Pancreas (tissue), 10 donors: ENCODE measurements at regions not wholly inside any gene's neighbourhood (a gene's known extent, or its start where the extent isn't known, plus 50 kb on each side); places are given as distances from the start of the nearest gene placed in this dataset.

ENCODE experiments used
- ATAC-seq, 4 donors: fragments of 200-7000 bp; cut with Tn5 transposase; one replicate each; pipeline versions ENCODE4 v1.8.0 to v1.9.1; 2020; ENCODE audit warnings: mild to moderate bottlenecking in 4 of 4, moderate library complexity in 4 of 4
- DNase-seq, 6 donors: peaks; one replicate each; pipeline ENCODE4 v3.0.0-alpha.2; 2020
- FAIRE-seq: peaks from 2 replicates; lab custom pipeline; 2012; peaks lifted over from hg19 to GRCh38; lab: Jason Lieb, UNC
- H3K27ac ChIP-seq, 4 donors: fragments of 200-600 bp; sonication (generic); 1 replicate in 3 of 4; 2 replicates in 1 of 4; pipeline versions ENCODE4 v1.5.0 to v1.8.0; 2020
- H3K27me3 ChIP-seq, 4 donors: fragments of 200-600 bp; one replicate each; pipeline ENCODE4 v1.8.0; 2021
- H3K36me3 ChIP-seq, 3 donors: fragments of 200-600 bp; sonication (generic) in 1 of 3; one replicate each; pipeline versions ENCODE4 v1.5.0 to v1.8.0; 2020 to 2021
- H3K4me1 ChIP-seq, 3 donors: fragments of 200-600 bp; one replicate each; pipeline ENCODE4 v1.8.0; 2021
- H3K4me3 ChIP-seq, 4 donors: fragments of 200-600 bp; sonication (generic) in 2 of 4; one replicate each; pipeline versions ENCODE4 v1.5.0 to v1.8.0; 2020 to 2021
- H3K9me3 ChIP-seq, 4 donors: fragments of 200-600 bp; one replicate each; pipeline ENCODE4 v1.8.0; 2021
- WGBS, 2 donors: extraction: QIAGEN DNeasy Blood & Tissue Kit; methylation state at CpG; one replicate each; pipeline ENCODE4 v1.1.7; 2013; 5-methylcytosine and 5-hydroxymethylcytosine counted together
- intact Hi-C, 3 donors: fragments of 100-400 bp; cut with DNase I; formaldehyde crosslinking; loops; one replicate each; pipeline versions ENCODE4 v1.11.1 to v1.14.2; 2022
- TF ChIP-seq, protein P1 (sequence below), 4 donors: fragments of 200-600 bp; sonication (generic) in 3 of 4; IDR thresholded peaks; one replicate each; pipeline versions ENCODE4 v1.5.0 to v1.8.0; 2021; ENCODE audit warnings: antibody characterized with exemption in 4 of 4
- donor health status: healthy with polysubstance abuse.
- donor health status: DM: no; HTN: no; CAD: no; lungs with moderate emphysema.
- donor health status: DM: no; HTN: no; CAD: no.
- donor health status: control.
- donor health status: control.
- donor health status: Bipolar disorder and iron deficiency.
- donor health status: DM: yes; HTN: yes; CAD: no.
- donor health status: DM: no; HTN: no; CAD: no.
- donor health status: DM: no; HTN: no; CAD: no.
- donor health status: DM: yes; HTN: yes; CAD: no.

DNA sequence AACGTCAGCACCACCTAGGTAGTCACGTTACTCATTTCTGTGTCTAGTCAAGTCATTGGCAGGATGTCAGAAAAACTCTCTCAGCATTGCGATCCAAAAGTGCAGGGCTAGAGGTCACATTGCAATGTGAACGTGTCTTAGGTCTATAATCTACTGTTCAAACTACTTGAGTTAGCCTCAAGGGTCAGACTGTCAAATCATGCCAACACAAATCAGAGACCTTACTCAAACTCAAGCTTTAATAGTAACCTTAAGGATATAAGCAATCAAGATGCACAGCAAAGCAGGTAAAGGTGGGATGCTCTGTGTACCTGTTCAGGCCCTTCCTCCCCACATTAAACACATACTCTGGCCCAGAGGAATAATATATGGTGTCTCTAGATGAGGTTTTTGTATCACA, 114.4 kb upstream of the NOCT start:
- Histone ChIP-seq H3K9me3 (no peaks in the 10 kb centered on the region), H3K27ac (no peak overlapping the region), H3K27me3 (no peaks in the 10 kb centered on the region), H3K4me3 (no peak overlapping the region), H3K4me1 (no peaks in the 10 kb centered on the region), H3K36me3 (no peaks in the 10 kb centered on the region)
- 81 to 89% methylated on average over 4 of the region's 4 CpGs for WGBS, 2 donors
- ATAC-seq (no peak), FAIRE-seq (no peak), DNase-seq (no peak)
- TF ChIP-seq, protein P1, sequence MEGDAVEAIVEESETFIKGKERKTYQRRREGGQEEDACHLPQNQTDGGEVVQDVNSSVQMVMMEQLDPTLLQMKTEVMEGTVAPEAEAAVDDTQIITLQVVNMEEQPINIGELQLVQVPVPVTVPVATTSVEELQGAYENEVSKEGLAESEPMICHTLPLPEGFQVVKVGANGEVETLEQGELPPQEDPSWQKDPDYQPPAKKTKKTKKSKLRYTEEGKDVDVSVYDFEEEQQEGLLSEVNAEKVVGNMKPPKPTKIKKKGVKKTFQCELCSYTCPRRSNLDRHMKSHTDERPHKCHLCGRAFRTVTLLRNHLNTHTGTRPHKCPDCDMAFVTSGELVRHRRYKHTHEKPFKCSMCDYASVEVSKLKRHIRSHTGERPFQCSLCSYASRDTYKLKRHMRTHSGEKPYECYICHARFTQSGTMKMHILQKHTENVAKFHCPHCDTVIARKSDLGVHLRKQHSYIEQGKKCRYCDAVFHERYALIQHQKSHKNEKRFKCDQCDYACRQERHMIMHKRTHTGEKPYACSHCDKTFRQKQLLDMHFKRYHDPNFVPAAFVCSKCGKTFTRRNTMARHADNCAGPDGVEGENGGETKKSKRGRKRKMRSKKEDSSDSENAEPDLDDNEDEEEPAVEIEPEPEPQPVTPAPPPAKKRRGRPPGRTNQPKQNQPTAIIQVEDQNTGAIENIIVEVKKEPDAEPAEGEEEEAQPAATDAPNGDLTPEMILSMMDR (IDR thresholded peaks at IDR 0.05): no peak
- intact Hi-C loops: no loop called here

DNA sequence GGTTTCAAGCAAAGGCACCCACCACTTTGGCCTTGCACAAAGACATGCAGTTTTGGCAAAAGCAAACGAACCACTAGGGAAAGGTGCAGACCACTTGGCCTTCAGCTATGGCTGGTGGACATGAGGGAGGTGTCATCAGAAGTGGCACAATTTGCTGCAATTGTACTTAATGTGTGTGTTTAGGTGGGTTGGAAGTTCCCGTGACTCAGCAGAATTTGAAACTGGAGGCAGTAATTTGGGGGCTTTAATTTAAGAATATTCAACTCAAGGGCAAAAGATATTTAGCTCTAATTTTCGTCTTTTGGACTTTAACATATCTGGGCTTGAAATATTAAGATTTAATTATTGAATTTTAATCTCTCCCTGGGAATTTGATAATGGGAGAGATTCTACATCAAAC, 115.6 kb upstream of the NOCT start:
- Histone ChIP-seq H3K9me3 (no peaks in the 10 kb centered on the region), H3K4me1 (no peaks in the 10 kb centered on the region), H3K27ac (no peak overlapping the region), H3K4me3 (no peak overlapping the region), H3K36me3 (no peaks in the 10 kb centered on the region), H3K27me3 (no peaks in the 10 kb centered on the region)
- TF ChIP-seq, protein P1 (IDR thresholded peaks at IDR 0.05): no peak
- no peak for DNase-seq
- ATAC-seq: no peak
- intact Hi-C loops: no loop called here
- FAIRE-seq: no peak
- 66 to 72% methylated on average over 3 of the region's 3 CpGs for WGBS, 2 donors

DNA sequence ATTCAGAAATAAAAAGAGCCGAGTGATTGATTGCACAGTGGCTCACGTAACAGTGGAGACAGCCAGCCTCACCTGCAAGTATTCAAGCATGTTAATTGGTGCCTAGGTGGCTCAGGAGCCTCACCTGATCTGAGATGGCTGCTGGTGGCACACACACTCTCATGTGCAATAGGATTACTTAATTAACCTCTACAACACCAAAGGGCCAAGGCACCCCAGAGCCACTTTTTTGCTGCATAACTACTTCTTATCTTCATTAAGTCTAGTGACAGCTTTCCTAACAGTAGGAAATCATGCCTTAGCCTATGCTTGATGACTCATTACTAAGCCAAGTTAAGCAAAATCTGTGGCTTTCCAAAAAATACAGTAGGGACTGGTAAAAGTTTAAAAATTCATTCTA, 117.3 kb upstream of the NOCT start:
- no peaks in the 10 kb centered on the region for H3K4me1 ChIP-seq
- H3K9me3 ChIP-seq: no peaks in the 10 kb centered on the region
- 40 to 46% methylated on average over 2 of the region's 2 CpGs for WGBS, 2 donors
- no peak overlapping the region for H3K4me3 ChIP-seq
- intact Hi-C loops: no loop called here
- H3K27ac ChIP-seq: no peak overlapping the region
- no peaks in the 10 kb centered on the region for H3K27me3 ChIP-seq
- ATAC-seq (peak in 2 of 4 donors; percentile 34 to 63), DNase-seq (no peak), FAIRE-seq (no peak)
- H3K36me3 ChIP-seq: no peaks in the 10 kb centered on the region
- TF ChIP-seq, protein P1 (IDR thresholded peaks at IDR 0.05): no peak

DNA sequence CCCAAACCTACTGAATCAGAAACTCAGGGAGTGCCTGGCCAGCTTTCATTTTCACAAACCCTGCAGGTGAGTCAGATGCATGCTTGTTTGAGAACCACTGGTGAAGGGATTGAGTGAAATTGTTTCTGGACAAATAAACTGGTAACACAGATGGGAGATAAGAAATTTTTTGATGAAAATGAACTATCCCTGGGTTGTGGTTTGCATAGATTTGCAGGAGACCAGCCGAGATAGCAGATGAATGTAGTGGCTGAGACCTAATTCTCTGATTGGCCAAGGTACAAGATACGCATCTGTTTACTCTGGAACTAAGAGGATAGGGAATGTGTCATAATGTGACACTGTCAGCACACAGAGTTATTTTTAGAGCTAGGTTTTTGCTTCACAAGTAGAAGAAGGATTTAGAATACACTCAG, 117.8 kb upstream of the NOCT start:
- Histone ChIP-seq H3K4me1 (no peaks in the 10 kb centered on the region), H3K27me3 (no peaks in the 10 kb centered on the region), H3K9me3 (no peaks in the 10 kb centered on the region), H3K4me3 (no peak overlapping the region), H3K27ac (no peak overlapping the region), H3K36me3 (no peaks in the 10 kb centered on the region)
- FAIRE-seq: no peak
- no peak for DNase-seq
- TF ChIP-seq, protein P1 (IDR thresholded peaks at IDR 0.05): no peak
- WGBS, 2 donors: 31 to 32% methylated on average over 2 of the region's 2 CpGs
- ATAC-seq: peak in 3 of 4 donors; percentile 23 to 76 (median 73)
- intact Hi-C loops: no loop called here

DNA sequence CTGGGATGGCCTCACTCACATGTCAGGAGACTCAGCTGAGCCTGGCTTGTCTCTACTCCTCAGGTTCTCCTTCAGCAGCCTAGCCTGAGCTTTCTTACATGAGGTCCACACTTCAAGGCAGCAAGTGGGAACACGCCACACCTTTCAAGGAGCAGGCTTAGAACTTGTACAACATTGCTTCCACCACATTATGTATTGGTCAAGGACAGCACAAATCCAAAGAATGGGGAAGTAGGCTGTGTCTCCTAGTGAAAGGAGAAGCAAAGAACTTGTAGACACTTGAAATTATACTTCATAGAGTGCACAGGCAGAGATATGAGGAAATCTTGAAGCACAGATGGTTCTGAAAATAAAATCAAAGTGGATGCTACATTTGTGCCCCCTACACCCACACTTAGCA, 120.9 kb upstream of the NOCT start:
- FAIRE-seq (no peak), ATAC-seq (no peak), DNase-seq (no peak)
- H3K9me3 ChIP-seq: no peaks in the 10 kb centered on the region
- 94 to 100% methylated on average over 1 of the region's 1 CpG for WGBS, 2 donors
- TF ChIP-seq, protein P1 (IDR thresholded peaks at IDR 0.05): no peak
- intact Hi-C loops: no loop called here
- no peak overlapping the region for H3K4me3 ChIP-seq
- H3K27me3 ChIP-seq: no peaks in the 10 kb centered on the region
- no peak overlapping the region for H3K27ac ChIP-seq
- no peaks in the 10 kb centered on the region for H3K4me1 ChIP-seq
- H3K36me3 ChIP-seq: no peaks in the 10 kb centered on the region
